ENCODE measurements at regions not wholly inside any gene's neighbourhood (a gene's known extent, or its start where the extent isn't known, plus 50 kb on each side); places are given as distances from the start of the nearest gene placed in this dataset.
A peak's percentile ranks its signal among the peaks of the same experiment; 100 is the strongest.
"Not testable (repeated sequence)": the region's sequence is repeated elsewhere in the genome, so short reads cannot be mapped to it uniquely, and the experiment has no call there.

DNA sequence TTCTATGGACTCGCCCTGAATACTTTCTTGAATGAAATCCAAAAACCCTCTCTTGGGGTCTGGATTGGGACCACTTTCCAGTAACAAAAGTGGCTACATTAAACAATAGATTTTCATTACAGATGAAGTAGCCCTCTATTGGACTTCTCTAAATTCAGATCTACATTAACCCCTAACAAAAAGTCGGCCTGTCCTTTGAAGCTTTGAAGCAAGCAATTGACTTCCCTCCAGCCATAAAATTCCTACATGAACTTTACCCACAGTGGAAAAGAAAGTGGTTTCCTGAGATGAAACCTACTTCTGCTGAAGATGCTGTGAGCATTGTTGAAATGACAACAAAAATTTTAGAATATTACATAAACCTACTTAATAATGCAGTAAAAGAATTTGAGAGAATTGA is 967.1 kb upstream of the ROBO1 start:
- DNase-seq (ENCODE audit: low spot score), result no peak

DNA sequence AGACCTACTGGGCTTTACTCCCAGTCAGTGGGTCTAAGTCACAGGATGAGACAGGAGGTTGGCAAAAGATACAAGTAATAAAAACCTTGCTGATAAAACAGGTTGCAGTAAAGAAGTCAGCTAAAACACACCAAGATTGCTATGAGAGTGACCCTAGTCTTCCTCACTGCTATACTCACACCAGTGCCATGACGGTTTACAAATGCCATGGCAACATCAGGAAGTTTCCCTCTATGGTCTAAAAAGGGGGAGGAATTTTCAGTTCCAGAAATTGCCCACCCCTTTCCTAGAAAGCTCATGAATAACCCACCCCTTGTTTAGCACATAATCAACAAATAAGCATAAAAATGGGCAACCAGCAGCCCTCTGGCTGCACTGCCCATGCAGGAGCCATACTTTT is 966.7 kb upstream of the ROBO1 start:
- DNase-seq (ENCODE audit: low spot score), result no peak

DNA sequence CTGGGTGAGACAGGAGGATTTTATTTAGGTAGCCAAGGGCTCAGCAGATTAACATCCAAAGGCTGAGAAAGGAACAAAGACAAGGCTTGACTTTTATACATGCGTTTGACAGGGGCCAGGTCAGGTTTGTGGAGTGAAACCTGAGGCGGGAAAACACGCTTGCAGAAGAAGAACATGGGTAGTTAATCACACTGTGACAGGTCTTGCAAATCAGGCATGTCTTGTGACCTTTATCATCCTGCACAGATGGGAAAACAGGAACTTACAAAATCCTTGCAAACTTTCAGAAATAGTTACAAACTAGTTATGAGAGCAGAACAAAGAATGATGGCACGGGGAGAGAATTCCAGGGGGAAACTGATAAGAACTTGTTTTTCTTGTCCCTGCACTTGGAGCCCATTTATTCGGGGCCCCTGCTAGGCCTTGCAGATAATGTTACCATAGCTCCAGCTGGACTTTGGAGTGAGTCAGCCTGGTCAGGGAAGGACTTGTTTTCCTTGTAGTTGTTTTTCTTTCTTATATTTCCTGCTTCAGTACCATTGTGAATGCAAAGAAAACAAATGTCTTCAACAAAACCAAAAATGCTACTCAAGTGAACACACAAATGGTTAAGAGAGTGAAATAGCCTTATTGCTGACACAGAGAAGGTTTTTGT is 965.9 kb upstream of the ROBO1 start:
- DNase-seq (ENCODE audit: low spot score), result peak; percentile 4

DNA sequence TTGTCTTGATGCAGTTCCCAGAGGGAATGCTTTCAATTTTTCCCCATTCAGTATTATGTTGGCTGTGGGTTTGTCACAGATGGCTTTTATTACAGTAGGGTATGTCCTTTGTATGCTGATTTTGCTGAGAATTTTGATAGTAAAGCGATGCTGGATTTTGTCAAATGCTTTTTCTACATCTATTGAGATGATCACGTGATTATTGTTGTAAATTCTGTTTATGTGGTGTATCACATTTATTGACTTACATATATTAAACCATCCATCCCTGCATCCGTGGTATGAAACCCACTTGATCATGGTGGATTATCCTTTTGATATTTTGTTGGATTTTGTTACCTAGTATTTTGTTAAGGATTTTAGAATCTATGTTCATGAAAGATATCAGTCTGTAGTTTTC is 959.8 kb upstream of the ROBO1 start:
- not testable (repeated sequence) for DNase-seq (ENCODE audit: low spot score)

DNA sequence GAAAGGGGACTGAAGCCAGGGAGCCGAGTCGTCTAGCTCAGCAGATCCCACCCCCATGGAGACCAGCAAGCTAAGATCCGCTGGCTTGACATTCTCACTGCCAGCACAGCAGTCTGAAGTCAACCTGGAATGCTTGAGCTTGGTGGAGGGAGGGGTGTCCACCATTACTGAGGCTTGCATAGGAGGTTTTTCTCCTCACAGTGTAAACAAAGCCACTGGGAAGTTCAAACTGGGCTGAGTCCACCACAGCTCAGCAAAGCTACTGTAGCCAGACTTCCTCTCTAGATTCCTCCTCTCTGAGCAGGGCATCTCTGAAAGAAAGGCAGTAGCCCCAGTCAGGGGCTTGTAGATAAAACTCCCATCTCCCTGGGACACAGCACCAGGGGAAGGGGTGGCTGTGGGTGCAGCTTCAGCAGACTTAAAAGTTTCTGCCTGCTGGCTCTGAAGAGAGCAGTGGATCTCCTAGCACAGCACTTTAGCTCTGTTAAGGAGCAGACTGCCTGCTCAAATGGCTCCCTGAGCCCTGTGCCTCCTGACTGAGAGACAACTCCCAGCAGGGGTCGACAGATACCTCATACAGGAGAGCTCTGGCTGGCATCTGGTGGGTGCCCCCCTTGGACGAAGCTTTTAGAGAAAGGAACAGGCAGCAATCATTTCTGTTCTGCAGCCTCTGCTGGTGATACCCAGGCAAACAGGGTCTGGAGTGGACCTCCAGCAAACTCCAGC is 942.0 kb upstream of the ROBO1 start:
- not testable (repeated sequence) for DNase-seq (ENCODE audit: low spot score)

DNA sequence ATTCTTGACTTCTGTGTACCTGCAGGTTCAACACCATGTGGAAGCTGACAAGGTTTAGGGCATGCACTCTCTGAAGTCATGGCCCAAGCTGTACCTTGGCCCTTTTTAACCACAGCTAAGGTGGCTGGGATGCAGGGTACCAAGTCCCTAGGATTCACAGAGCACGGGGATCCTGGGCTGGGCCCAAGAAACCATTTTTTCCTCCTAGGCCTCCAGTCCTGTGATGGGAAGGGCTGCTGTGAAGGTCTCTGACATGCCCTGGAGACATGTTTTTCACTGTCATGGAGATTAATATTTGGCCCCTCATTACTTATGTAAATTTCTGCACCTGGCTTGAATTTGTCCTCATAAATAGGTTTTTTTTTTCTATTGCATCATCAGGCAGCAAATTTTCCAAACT is 937.5 kb upstream of the ROBO1 start:
- no peak for DNase-seq (ENCODE audit: low spot score)

DNA sequence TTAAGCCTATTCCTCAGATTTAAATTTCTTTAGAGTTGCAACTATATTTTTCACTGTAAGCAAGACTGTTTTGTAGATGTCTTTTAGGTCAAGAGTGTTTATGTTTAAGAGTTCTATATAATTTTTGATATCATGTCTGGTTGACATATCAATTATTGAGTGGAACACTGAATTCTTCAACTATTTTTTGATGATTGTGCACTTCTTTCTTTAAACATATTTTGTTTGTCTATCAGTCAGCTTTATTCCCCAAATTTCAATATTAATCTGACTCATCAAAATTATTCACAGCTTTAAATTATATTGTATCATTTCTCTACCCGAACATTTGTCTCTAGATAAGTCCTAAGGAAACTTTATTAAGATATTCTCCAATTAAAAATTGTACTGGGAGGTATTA is 933.6 kb upstream of the ROBO1 start:
- DNase-seq (ENCODE audit: low spot score), result no peak

DNA sequence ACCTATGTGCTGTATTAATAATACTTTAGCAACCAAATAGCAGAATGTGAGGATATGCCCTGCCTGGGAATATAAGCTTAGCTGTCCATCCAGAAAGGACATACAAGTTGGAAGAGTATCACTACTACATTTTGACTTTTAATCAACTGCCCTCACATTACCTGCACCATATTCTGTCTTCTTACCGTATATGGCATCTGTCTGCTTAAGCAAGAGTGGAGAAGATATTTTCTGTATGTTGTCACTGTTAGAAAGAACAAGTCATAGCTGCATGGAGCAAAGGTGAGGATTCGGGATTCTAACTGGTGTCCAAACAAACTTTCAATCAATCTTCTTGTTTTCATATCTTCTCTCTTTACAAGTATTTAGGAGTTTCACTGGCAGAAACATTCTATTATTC is 929.5 kb upstream of the ROBO1 start:
- no peak for DNase-seq (ENCODE audit: low spot score)

DNA sequence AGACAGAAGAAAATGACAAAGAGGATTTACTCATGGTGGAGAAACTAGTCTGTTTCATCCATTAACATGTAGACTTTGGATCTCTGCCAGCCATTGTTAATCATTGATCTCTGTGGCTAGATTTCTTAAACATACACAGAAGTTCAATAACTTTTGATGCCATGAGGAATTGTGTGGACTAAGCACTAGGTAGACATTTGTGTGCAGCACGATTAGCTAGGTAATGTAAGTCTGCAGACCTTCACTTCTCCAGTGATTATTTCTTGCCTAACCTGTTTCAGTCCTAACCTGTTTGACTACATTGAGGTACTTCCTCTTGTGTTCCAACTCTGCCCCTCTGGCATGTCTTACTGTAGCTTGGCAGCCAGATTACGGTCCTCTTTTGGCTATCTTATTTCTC is 928.5 kb upstream of the ROBO1 start:
- no peak for DNase-seq (ENCODE audit: low spot score)

DNA sequence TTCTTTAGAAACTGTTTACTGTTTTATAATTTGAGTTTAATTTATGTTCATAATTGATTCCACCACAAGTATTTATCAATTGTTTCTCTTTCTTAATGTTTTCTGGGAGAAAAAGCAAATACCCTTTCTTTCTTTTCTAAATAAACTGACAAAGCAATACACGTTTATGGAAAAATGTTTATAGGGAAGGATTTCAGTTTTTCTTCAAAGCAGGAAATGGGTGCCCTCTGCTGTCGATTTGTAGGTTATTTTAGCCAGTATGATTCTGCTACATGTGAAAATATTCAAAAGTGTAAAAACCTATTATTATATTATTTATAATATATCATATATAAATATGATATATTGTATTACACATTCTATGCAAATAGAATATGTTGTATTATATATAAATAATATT is 921.0 kb upstream of the ROBO1 start:
- DNase-seq (ENCODE audit: low spot score), result peak; percentile 2

DNA sequence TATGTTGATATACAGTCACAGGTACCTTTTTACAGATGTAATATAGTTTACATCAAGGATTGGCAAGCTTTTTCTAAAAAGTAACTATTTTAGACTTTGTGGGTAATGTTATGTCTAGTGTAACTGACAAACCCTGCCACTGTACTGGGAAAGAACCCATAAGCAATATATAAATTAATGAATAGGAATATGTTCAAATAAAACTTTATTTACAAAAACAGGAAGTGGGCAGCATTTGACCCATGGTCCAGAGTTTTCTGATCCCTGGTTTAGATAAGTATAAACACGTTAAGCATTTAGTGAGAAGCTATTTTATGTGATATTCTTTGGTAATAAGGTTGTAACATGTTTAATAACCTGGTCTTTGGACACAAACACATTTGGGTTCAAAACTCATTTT is 915.2 kb upstream of the ROBO1 start:
- no peak for DNase-seq (ENCODE audit: low spot score)

DNA sequence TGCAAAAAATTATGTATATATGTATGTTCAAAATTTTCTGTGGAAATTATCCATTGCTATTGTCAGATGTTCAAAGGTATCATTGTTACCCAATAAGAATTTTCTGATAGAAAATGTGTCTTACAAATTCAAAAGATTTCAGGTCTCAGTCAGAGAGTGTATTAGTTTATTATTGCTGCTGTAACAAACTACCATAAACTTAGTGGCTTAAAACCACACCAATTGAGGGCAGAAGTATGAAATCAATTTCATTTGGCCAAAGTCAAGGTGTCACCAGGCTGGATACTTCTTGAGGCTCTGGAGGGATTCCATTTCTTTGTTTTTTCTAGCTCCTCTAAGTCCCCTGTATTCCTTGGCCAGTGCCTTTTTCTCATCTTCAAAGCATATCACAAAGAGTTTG is 914.4 kb upstream of the ROBO1 start:
- DNase-seq (ENCODE audit: low spot score), result no peak

DNA sequence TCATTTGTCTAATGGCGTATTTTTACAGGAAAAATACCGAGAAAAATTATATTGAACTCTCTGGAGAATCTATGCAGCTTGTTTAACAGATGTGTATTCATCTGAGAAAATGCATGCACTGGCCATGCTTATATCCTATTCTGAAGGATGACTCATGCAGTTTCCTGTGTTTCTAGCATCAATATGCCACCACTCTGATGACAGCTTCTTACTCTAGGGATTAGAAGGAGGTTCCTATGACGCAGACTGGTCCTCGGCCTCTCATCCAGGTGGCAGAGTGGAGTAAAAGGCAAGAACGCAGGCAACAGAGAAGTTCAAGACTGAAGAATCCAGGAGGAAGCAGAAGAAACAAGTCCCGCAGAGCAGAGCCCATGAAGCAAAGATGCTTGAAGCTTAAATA is 910.0 kb upstream of the ROBO1 start:
- peak; percentile 2 for DNase-seq (ENCODE audit: low spot score)

DNA sequence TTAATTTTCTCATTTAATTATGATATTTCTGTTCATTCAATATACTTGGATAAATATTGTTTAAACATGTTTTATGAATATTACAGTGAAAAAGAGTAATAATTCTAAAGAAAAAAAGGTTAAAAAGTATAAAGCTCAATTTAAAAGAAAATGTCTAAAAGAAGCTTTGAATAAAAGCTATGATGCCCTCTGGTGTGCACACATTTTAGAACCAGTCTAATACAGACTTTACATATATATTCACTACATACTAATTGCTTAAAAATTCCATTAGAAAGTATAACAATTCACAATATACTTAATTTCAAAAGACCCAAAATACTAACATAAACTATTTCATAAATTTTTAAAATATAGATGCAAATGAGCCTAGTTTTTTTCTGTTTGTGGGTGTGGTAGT is 909.1 kb upstream of the ROBO1 start:
- DNase-seq (ENCODE audit: low spot score), result no peak

DNA sequence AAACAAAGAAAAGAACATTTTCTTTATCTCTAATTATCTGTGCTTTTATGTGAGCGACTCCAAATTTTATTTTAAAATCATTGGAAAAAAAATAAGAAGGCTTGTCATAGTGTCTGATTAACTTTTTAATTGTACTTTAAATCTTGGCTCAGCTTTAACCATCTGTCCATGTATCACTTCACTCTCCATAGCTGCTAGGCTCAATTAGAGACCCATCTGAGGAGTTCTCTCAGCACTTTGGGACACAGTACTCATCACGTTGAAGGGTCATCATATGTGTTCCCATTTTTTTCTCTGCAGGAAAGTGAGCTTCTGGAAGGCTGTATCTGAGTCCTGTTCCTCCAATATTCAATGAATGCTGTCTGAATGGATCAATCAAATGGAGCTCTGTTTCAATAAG is 908.5 kb upstream of the ROBO1 start:
- no peak for DNase-seq (ENCODE audit: low spot score)

DNA sequence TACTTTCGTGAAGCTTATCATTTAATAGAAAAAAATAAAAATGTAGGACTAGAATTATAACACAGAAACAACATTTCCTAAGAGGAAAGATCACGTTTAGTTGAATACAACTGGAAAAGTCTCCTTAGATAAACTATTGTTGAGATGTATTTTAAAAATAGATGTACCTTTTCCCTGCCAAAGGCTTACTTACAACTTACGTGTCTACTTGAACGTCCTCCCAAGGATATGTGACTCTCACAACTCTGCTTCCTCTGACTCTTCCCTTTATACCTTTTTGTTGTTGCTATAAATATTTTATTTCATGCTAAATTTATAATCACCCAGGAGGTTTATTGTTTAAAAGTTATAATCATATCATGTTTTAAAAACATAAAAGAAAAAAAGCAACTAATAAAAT is 908.0 kb upstream of the ROBO1 start:
- no peak for DNase-seq (ENCODE audit: low spot score)

DNA sequence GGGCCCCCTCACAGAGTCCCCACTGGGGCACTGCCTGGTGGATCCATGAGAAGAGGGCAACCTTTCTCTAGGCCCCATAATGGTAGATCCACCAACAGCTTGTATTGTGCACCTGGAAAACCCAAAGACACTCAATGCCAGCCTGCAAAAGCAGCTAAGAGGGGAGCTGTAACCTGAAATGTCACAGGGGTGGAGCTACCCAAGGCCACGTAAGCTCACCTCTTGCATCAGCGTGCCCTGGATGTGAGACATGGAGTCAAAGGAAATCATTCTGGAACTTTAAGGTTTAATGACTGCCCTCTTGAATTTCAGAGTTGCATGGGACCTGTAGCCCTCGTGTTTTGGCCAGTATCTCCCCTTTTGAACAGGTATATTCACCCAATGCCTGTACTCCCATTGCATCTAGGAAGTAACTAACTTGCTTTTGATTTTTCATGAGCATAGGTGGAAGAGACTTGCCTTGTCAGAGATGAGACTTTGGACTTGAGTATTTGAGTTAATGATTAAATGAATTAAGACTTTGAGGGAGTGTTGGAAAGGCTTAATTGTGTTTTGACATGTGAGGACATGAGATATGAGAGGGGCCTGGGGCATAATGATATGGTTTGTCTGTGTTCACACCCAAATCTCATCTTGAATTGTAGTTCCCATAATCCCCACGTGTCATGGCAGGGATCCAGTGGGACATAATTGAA is 900.9 kb upstream of the ROBO1 start:
- DNase-seq (ENCODE audit: low spot score), result no peak

DNA sequence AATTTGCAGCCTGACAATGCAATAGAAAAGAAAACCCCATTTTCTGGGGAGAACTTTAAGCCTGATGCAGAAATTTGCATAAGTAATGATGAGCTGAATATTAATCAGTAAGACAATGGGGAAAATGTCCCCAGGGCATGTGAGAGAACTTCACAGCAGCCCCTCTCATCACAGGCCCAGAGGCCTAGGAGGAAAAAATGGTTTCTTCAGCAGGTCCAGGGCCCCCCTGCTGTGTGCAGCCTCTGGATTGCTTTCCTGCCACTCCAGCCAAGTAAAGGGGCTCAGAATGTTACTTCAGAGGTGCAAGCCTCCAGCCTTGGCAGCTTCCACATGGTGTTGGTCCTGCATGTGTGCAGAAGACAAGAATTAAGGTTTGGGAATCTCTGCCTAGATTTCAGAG is 900.3 kb upstream of the ROBO1 start:
- DNase-seq (ENCODE audit: low spot score), result no peak

DNA sequence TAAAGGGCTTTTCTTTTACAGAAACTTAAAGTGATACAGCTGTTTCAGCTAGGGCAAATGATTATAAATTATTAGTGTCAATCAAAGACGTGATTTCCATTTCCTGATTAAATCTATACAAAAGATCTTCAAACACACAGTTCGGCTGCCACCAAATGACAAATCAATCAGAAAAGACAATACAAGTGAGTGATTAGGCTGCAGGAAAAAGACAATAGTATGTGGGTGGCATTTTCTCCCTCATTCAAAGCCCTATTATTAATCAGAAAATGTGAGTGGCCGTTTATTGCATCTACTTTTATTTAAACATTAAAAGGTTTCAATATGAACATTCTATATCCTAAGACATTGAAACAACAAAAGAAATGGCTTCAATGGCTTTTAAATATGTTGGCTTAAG is 895.6 kb upstream of the ROBO1 start:
- no peak for DNase-seq (ENCODE audit: low spot score)

DNA sequence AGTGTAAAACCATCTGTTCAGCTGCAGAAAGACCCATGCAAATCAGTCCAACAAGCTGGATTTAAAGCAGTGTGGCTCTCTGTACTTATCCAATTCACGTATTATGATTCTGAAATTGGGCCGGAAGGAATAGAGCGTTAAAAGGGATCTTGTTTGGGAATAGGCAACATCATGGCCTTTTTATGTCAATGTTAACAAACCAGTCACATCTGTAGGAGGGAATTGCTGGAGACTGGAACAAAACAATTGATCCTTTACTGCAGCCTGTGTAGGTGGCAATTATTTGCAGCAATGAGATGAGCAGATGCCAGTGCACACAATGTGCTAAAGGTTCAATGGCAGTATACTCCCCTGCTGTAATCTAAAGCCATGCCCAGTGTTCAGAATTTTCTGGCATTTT is 887.4 kb upstream of the ROBO1 start:
- DNase-seq (ENCODE audit: low spot score), result no peak

DNA sequence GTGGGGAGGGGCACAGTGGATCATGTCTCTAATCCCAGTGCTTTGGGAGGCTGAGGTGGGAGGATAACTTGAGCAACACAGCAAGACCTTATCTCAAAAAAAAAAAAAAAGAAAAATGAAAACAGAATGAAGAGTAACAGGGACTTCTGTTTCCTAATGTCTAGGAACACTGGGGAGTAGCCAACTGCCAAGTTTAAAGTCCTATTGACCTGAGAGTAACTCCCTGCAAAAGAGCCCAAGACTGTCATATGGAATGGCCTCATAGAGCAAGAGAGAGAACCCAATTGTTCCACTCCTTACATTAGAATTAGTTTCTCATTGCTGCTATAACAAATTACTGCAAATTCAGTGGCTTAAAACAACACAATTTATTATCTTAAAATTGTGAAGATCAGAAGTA is 881.4 kb upstream of the ROBO1 start:
- no peak for DNase-seq (ENCODE audit: low spot score)

DNA sequence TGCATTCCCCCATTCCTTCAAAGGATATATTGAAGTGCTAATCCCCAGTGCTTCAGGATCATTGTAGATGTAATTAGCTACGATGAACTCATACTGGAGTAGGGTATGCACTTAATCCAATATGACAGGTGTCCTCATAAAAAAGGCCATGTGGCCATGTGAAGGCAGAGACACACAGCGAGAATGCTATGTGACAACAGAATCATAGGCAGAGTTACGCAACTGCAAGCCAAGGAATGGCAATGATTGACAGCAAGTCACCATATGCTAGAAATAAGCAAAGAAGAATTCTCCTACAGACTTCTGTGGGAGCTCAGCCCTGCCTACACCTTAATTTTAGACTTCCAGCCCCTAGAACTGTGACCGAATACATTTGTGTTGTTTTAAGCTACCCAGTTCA is 875.6 kb upstream of the ROBO1 start:
- no peak for DNase-seq (ENCODE audit: low spot score)

Data from A172 (cell line).